ACC112 (cell line): ENCODE measurements at regions not wholly inside any gene's neighbourhood (a gene's known extent, or its start where the extent isn't known, plus 50 kb on each side); places are given as distances from the start of the nearest gene placed in this dataset.

ENCODE experiments used
- H2AFZ ChIP-seq: fragments of 200-600 bp; sonication (generic); one replicate; pipeline ENCODE4 v1.6.0; 2017; ENCODE audit warnings: antibody characterized with exemption, low read length; ENCODE audit not compliant: unreplicated experiment
- H3K27ac ChIP-seq: fragments of 200-600 bp; sonication (generic); 2 replicates; pipeline ENCODE4 v1.5.1; 2014; ENCODE audit warnings: low read depth, mild to moderate bottlenecking, antibody characterized with exemption, low read length, moderate library complexity
- H3K27me3 ChIP-seq: fragments of 200-600 bp; sonication (generic); 2 replicates; pipeline ENCODE4 v1.6.1; 2014; ENCODE audit warnings: mild to moderate bottlenecking, antibody characterized with exemption, low read length, moderate library complexity, mixed read lengths; ENCODE audit not compliant: insufficient read depth
- H3K36me3 ChIP-seq: fragments of 200-600 bp; sonication (generic); 2 replicates; pipeline ENCODE4 v1.6.1; 2016; ENCODE audit warnings: mild to moderate bottlenecking, antibody characterized with exemption, low read length, moderate library complexity, mixed read lengths; ENCODE audit not compliant: insufficient read depth
- H3K4me1 ChIP-seq: fragments of 200-600 bp; sonication (generic); one replicate; pipeline ENCODE4 v1.6.1; 2016; ENCODE audit warnings: low read length, mixed read lengths; ENCODE audit not compliant: insufficient read depth, unreplicated experiment, control insufficient read depth
- H3K4me3 ChIP-seq: fragments of 200-600 bp; sonication (generic); 2 replicates; pipeline ENCODE4 v1.5.1; 2014; ENCODE audit warnings: mild to moderate bottlenecking, low read depth, low read length
- H3K79me2 ChIP-seq: fragments of 200-600 bp; sonication (generic); one replicate; pipeline ENCODE4 v1.6.0; 2016; ENCODE audit warnings: low read length; ENCODE audit not compliant: control insufficient read depth, unreplicated experiment, insufficient read depth

GRCh38 chr10:91108820-91109219, 111.6 kb upstream of the PCGF5 start:
- no peak overlapping the region for H2AFZ ChIP-seq
- H3K4me1 ChIP-seq: no peaks in the 10 kb centered on the region
- H3K27ac ChIP-seq: no peak overlapping the region
- H3K79me2 ChIP-seq: no peaks in the 10 kb centered on the region
- H3K4me3 ChIP-seq: no peak overlapping the region
- H3K27me3 ChIP-seq: no peaks in the 10 kb centered on the region
- no peaks in the 10 kb centered on the region for H3K36me3 ChIP-seq

- Histone ChIP-seq H2AFZ (no peak overlapping the region), H3K27me3 (no peaks in the 10 kb centered on the region), H3K4me3 (no peak overlapping the region), H3K79me2 (no peaks in the 10 kb centered on the region), H3K4me1 (no peaks in the 10 kb centered on the region), H3K36me3 (no peaks in the 10 kb centered on the region), H3K27ac (no peak overlapping the region)
These were observed 109.4 kb upstream of the PCGF5 start for GRCh38 chr10:91111060-91111459.

GRCh38 chr10:91115618-91116390, 104.7 kb upstream of the PCGF5 start:
- Histone ChIP-seq H3K27me3 (peaks cover 6% of the 10 kb centered on the region; the same call in 1 of the 2 replicates), H3K36me3 (no peaks in the 10 kb centered on the region), H3K79me2 (no peaks in the 10 kb centered on the region), H3K4me3 (no peak overlapping the region), H3K27ac (no peak overlapping the region), H3K4me1 (no peaks in the 10 kb centered on the region), H2AFZ (no peak overlapping the region)

GRCh38 chr10:91117505-91117904, 103.0 kb upstream of the PCGF5 start:
- no peak overlapping the region for H3K27ac ChIP-seq
- no peaks in the 10 kb centered on the region for H3K79me2 ChIP-seq
- no peak overlapping the region for H2AFZ ChIP-seq
- no peaks in the 10 kb centered on the region for H3K36me3 ChIP-seq
- no peak overlapping the region for H3K4me3 ChIP-seq
- H3K27me3 ChIP-seq: peaks cover 11% of the 10 kb centered on the region
- no peaks in the 10 kb centered on the region for H3K4me1 ChIP-seq

DNA sequence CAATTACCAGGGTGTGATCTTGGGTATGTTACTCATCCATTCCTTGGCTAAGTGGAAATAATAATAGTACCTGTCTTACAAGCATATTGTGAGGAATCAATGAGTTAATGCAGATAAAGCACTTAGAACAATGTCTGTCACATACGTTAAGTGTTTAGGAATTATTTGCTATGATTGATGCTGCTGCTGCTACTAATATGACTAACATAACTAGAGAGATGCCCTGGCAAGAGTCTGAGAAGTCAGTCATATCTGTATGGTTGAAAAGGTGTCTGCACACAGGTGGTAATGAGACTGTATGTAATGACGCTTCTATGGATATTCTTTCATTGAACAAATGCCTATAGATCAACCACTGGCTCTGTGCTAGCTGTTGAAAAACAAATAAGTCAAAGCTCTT, 100.1 kb upstream of the PCGF5 start:
- H2AFZ ChIP-seq: no peak overlapping the region
- H3K27ac ChIP-seq: no peak overlapping the region
- H3K4me1 ChIP-seq: no peaks in the 10 kb centered on the region
- H3K79me2 ChIP-seq: no peaks in the 10 kb centered on the region
- no peaks in the 10 kb centered on the region for H3K36me3 ChIP-seq
- no peak overlapping the region for H3K4me3 ChIP-seq
- H3K27me3 ChIP-seq: peaks cover 22% of the 10 kb centered on the region

GRCh38 chr10:91123261-91123660, 97.2 kb upstream of the PCGF5 start:
- no peaks in the 10 kb centered on the region for H3K36me3 ChIP-seq
- H3K27me3 ChIP-seq: peaks cover 17% of the 10 kb centered on the region
- H3K4me1 ChIP-seq: no peaks in the 10 kb centered on the region
- no peak overlapping the region for H3K4me3 ChIP-seq
- H3K79me2 ChIP-seq: no peaks in the 10 kb centered on the region
- no peak overlapping the region for H2AFZ ChIP-seq
- no peak overlapping the region for H3K27ac ChIP-seq

DNA sequence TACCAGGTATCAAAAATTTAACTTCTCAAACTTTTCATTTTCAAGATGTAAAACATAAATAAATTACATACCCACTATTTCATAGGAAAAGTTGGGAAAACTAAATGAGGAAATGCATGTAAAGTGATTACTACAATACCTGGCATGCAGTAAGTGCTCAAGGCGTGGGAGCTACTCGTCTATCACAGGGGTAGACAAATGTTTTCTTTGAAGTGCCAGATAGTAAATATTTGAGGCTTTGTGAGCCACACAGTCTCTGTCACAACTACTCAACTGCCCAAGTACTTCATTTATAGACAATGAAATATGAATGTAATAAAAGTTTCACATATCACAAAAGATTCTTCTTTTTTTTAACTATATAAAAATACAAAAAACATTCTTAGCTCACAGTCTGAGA, 96.4 kb upstream of the PCGF5 start:
- Histone ChIP-seq H3K27me3 (peaks cover 16% of the 10 kb centered on the region), H3K27ac (no peak overlapping the region), H3K4me1 (no peaks in the 10 kb centered on the region), H3K79me2 (no peaks in the 10 kb centered on the region), H2AFZ (no peak overlapping the region), H3K4me3 (no peak overlapping the region), H3K36me3 (no peaks in the 10 kb centered on the region)

DNA sequence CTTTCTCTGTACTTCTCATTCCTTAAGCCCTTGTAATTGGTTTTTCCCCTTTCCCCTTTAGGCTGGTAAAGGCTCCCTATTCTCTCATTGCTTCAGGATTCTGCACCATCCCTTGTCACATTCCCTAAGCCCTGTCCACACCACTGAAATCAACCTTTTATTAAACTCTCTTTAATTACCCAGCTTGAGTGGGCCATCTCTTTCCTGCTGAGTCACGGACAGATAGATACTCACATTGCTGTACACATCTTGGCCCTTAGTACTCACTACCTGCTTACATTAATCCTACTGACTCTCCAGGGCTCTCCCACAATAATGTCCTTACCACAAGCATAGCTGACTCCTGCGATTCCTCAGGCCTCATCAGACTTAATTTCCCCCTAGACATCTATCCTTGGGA, 94.0 kb upstream of the PCGF5 start:
- Histone ChIP-seq H2AFZ (no peak overlapping the region), H3K27me3 (peaks cover 16% of the 10 kb centered on the region), H3K4me3 (no peak overlapping the region), H3K79me2 (no peaks in the 10 kb centered on the region), H3K27ac (no peak overlapping the region), H3K36me3 (no peaks in the 10 kb centered on the region), H3K4me1 (no peaks in the 10 kb centered on the region)

DNA sequence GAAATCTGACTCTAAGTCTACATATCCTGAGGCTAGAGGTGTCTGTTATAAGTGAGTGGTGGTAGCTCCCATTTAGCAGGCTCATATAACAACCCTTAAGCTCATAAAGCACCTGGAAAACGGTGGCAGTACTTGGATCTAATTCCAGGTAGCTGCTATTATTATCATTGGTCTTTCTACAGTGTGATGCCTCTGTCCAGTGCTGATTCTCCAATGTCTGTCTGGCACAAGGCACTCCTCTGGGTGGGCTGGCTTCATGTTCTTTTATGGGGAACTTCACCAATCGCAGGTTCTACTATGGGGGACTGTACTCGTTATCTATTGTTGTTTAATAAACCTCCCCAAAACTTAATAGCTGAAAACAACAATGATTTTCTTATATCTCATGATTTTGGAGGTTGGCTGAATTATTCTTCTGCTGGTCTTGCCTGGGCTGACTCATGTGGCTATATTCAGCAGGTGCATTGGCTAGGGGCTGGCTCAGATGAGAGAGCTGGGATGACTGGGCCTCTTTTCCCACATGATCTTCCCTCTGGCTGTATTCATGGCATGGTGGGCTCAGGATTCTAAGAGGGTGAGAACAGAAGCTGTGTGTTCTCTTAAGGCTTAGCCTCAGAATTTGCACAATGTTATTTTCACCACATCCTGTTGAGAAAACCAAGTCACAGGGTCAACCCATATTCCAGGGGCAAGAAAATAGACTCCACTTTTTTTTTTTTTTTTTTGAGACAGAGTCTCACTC, 93.0 kb upstream of the PCGF5 start:
- no peak overlapping the region for H3K27ac ChIP-seq
- H3K4me3 ChIP-seq: no peak overlapping the region
- H3K4me1 ChIP-seq: no peaks in the 10 kb centered on the region
- no peaks in the 10 kb centered on the region for H3K36me3 ChIP-seq
- peaks cover 11% of the 10 kb centered on the region for H3K27me3 ChIP-seq
- H3K79me2 ChIP-seq: no peaks in the 10 kb centered on the region
- no peak overlapping the region for H2AFZ ChIP-seq

DNA sequence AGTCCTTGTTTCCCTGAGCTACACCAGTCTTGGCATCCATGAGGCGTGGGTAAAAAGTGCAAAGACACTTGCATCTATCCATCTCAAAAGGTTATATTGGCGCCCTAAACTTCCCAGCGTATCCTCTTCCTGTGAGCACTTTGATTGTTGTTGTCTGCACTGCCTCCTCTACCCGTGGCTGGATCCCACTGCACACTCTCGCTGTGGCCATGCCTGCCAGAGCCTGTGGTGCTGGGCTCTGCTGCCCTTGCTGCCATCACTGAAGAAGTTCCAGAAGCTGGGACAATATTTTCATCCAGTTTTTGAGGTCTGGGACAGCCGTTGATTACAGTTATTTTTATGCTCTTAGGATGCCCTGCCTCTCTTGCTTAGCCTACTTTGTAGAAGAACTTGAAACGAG, 85.3 kb upstream of the PCGF5 start:
- no peaks in the 10 kb centered on the region for H3K79me2 ChIP-seq
- no peak overlapping the region for H2AFZ ChIP-seq
- H3K4me3 ChIP-seq: no peak overlapping the region
- H3K27me3 ChIP-seq: no peaks in the 10 kb centered on the region
- no peak overlapping the region for H3K27ac ChIP-seq
- no peaks in the 10 kb centered on the region for H3K4me1 ChIP-seq
- H3K36me3 ChIP-seq: no peaks in the 10 kb centered on the region
